Caco-2 (cell line): ENCODE measurements at regions not wholly inside any gene's neighbourhood (a gene's known extent, or its start where the extent isn't known, plus 50 kb on each side); places are given as distances from the start of the nearest gene placed in this dataset.
A peak's percentile ranks its signal among the peaks of the same experiment; 100 is the strongest.

ENCODE experiments used
- BruUV-seq: library from RNA; stranded (reverse); fragments of 400-500 nt; replicated peaks from 2 replicates; lab custom pipeline; 2021; lab: Mats Ljungman, UMichigan
- CTCF ChIA-PET: fragments of 300-600 bp; sonication (Branson Sonifier 250); formaldehyde crosslinking; loops from one replicate; lab custom pipeline; 2022; ENCODE audit warnings: antibody characterized with exemption; lab: Charles Lee
- POLR2A ChIA-PET: fragments of 300-600 bp; sonication (Branson Sonifier 250); formaldehyde crosslinking; loops from one replicate; lab custom pipeline; 2022; ENCODE audit warnings: antibody characterized with exemption; lab: Charles Lee
- DNase-seq, 2 experiments: peaks; one replicate each; pipeline versions ENCODE4 v3.0.0 to v3.0.0-alpha.2; 2020 to 2022
- H3K27me3 ChIP-seq: replicated peaks from 2 replicates; pipeline ENCODE4 v1.6.0; 2011; ENCODE audit warnings: low read length; ENCODE audit not compliant: control insufficient read depth, insufficient read depth
- H3K36me3 ChIP-seq: 2 replicates; pipeline ENCODE4 v1.5.1; 2011; ENCODE audit warnings: low read length; ENCODE audit not compliant: control insufficient read depth, insufficient read depth
- H3K4me1 ChIP-seq: fragments of 250-450 bp; sonication (Bioruptor Pico); 2 replicates; pipeline ENCODE4 v1.5.1; 2020; ENCODE audit warnings: mild to moderate bottlenecking
- H3K4me3 ChIP-seq: 2 replicates; pipeline ENCODE4 v1.5.1; 2011; ENCODE audit warnings: low read depth, mild to moderate bottlenecking, control low read depth, low read length
- H3K9me3 ChIP-seq: fragments of 250-450 bp; sonication (Bioruptor Pico); 2 replicates; pipeline ENCODE4 v1.5.1; 2020; ENCODE audit warnings: mild to moderate bottlenecking, moderate library complexity
- H3K27ac Mint-ChIP-seq: one replicate; pipeline ENCODE4 v1.8.0; 2022; ENCODE audit warnings: mixed read lengths; ENCODE audit not compliant: unreplicated experiment
- H3K27me3 Mint-ChIP-seq: one replicate; pipeline ENCODE4 v1.8.0; 2022; ENCODE audit warnings: mixed read lengths; ENCODE audit not compliant: insufficient read depth, unreplicated experiment
- H3K36me3 Mint-ChIP-seq: one replicate; pipeline ENCODE4 v1.8.0; 2022; ENCODE audit warnings: mild to moderate bottlenecking, mixed read lengths; ENCODE audit not compliant: insufficient read depth, unreplicated experiment
- H3K4me1 Mint-ChIP-seq: one replicate; pipeline ENCODE4 v1.8.0; 2022; ENCODE audit warnings: low read depth, mixed read lengths; ENCODE audit not compliant: unreplicated experiment
- H3K4me3 Mint-ChIP-seq: one replicate; pipeline ENCODE4 v1.8.0; 2022; ENCODE audit warnings: mild to moderate bottlenecking, moderate library complexity, mixed read lengths; ENCODE audit not compliant: unreplicated experiment
- H3K9me3 Mint-ChIP-seq: one replicate; pipeline ENCODE4 v1.8.0; 2022; ENCODE audit warnings: mixed read lengths; ENCODE audit not compliant: unreplicated experiment
- intact Hi-C: fragments of 100-400 bp; cut with micrococcal nuclease; formaldehyde crosslinking; loops from one replicate; pipeline ENCODE4 v1.10.0; 2022; ENCODE audit not compliant: unreplicated experiment
- TF ChIP-seq, protein P1 (sequence below), 2 experiments: fragments of 200-600 bp in 1 of 2; IDR thresholded peaks; 1 replicate in 1 of 2; 2 replicates in 1 of 2; pipeline versions ENCODE4 v1.5.1 to v1.8.0; 2011 to 2022; ENCODE audit warnings: antibody characterized with exemption in 1 of 2, control low read depth in 1 of 2, inconsistent platforms in 1 of 2, low read depth in 1 of 2, low read length in 1 of 2, mild to moderate bottlenecking in 1 of 2, moderate library complexity in 1 of 2; ENCODE audit not compliant: insufficient read depth in 1 of 2, severe bottlenecking in 1 of 2, unreplicated experiment in 1 of 2

DNA sequence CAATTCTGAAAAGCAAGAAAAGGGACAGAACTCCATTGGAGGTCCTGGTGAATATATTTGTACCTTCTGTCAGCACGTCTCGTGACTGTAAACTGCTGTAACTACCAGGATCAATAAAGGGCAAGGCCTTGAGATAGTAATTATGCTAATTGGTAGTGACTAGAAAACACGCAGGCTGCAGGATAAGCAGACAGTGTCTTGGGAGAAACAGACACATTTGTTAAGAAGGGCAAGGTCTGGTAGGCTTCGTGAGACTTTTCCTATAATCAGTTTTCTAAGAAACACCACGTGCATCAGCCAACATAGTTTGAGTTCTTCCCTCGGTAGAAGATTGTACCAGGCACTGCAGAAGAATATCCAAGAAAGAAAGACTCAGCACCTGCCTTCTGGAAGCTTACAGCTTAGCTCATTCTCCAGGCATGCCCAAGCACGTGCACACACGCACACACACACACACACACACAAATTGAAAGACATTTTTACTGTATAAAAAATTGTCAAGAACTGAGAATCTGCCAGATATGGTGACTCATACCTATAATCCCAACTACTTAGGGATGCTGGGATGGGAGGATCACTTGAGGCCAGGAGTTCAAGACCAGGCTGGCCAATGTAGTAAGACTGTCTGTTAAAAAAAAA, 167.0 kb upstream of the SASH1 start:
- no peaks in the 10 kb centered on the region for H3K9me3 Mint-ChIP-seq
- no peaks in the 10 kb centered on the region for H3K9me3 ChIP-seq
- H3K27me3 Mint-ChIP-seq, result no peaks in the 10 kb centered on the region
- no peaks in the 10 kb centered on the region for H3K4me1 Mint-ChIP-seq
- no TSS peak for BruUV-seq
- H3K27ac Mint-ChIP-seq, result no peak overlapping the region
- H3K4me3 ChIP-seq, result no peak overlapping the region
- H3K4me1 ChIP-seq, result no peaks in the 10 kb centered on the region
- TF ChIP-seq, protein P1, sequence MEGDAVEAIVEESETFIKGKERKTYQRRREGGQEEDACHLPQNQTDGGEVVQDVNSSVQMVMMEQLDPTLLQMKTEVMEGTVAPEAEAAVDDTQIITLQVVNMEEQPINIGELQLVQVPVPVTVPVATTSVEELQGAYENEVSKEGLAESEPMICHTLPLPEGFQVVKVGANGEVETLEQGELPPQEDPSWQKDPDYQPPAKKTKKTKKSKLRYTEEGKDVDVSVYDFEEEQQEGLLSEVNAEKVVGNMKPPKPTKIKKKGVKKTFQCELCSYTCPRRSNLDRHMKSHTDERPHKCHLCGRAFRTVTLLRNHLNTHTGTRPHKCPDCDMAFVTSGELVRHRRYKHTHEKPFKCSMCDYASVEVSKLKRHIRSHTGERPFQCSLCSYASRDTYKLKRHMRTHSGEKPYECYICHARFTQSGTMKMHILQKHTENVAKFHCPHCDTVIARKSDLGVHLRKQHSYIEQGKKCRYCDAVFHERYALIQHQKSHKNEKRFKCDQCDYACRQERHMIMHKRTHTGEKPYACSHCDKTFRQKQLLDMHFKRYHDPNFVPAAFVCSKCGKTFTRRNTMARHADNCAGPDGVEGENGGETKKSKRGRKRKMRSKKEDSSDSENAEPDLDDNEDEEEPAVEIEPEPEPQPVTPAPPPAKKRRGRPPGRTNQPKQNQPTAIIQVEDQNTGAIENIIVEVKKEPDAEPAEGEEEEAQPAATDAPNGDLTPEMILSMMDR (IDR thresholded peaks at IDR 0.05; ENCODE audit: insufficient read depth in 1 of 2, low read depth in 1 of 2, low read length in 1 of 2, severe bottlenecking in 1 of 2, unreplicated experiment in 1 of 2), result no peak
- intact Hi-C loops, result no loop called here
- no peak overlapping the region for H3K4me3 Mint-ChIP-seq
- H3K36me3 Mint-ChIP-seq, result peaks cover 5% of the 10 kb centered on the region
- ChIA-PET CTCF (interaction anchor here (1.1 kb wide), 1 partner anchor 8 kb away, joined by 3 read pairs; no protein-coding TSS in a partner anchor), POLR2A (no interaction called here)
- H3K36me3 ChIP-seq, result no peaks in the 10 kb centered on the region
- no peak for DNase-seq
- no peaks in the 10 kb centered on the region for H3K27me3 ChIP-seq

DNA sequence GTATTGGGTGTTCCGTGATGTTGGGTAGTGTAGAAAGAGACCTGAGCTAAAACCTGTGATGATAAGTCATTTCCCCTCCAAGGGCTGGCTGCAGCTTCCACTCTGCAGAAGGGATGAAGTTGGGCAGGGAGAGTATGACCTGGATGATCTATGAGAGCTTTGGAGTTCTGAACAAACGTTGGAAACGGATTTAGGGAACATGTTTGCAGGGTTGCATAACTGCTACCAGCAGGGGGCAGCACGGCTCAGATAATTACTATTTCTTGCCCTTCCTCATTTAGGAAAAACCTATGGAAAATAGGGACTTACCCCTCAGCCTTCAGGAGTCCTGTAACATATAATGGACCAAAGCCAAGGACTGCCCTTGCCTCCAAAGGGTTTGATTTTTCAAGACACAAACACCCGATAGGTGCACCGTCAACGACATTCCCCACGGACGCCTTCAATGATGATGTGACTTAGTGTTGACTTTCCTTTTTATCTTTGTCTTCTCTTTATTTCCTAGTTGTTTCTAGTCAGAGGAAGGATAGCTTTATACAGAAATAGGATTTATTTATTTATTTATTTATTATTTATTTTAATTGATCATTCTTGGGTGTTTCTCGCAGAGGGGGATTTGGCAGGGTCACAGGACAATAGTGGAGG, 164.9 kb upstream of the SASH1 start:
- Histone ChIP-seq H3K27me3 (no peaks in the 10 kb centered on the region), H3K4me3 (no peak overlapping the region), H3K4me1 (no peaks in the 10 kb centered on the region), H3K36me3 (no peaks in the 10 kb centered on the region), H3K9me3 (no peaks in the 10 kb centered on the region)
- Mint-ChIP-seq H3K4me1 (no peaks in the 10 kb centered on the region), H3K27ac (no peak overlapping the region), H3K36me3 (peaks cover 5% of the 10 kb centered on the region), H3K4me3 (no peak overlapping the region), H3K9me3 (no peaks in the 10 kb centered on the region), H3K27me3 (no peaks in the 10 kb centered on the region)
- POLR2A ChIA-PET, result no interaction called here
- CTCF ChIA-PET, result interaction anchor here (0.9 to 1.2 kb wide), 4 partner anchors 73 to 286 kb away, joined by 3 read pairs; no protein-coding TSS in a partner anchor
- intact Hi-C loops, result loop anchor here (1.0 kb wide), 3 partner anchors 74 to 287 kb away; no protein-coding TSS in a partner anchor
- DNase-seq, result peak; percentile 45 to 69
- TF ChIP-seq, protein P1 (IDR thresholded peaks at IDR 0.05; ENCODE audit: insufficient read depth in 1 of 2, low read depth in 1 of 2, low read length in 1 of 2, severe bottlenecking in 1 of 2, unreplicated experiment in 1 of 2), result peak; percentile 64 to 78
- no TSS peak for BruUV-seq

DNA sequence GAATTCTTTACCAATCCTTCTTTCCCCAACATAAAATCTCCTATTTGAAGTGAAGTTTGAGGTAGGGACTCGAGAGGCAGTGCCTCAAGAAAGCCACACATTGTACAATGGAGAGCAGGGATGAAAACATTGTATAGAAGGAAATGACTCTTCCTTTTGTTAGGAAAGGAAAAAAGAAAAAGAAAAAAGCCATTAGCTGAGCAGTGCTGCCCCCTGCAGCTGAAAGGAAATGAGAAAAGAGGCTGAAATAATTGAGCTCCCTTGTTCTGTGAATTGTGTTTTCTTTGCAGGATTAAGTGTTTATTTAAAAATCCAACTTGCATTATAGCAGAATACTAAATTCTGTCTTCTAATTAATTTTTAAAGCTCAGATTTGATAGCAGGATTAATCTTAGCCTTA, 162.9 kb upstream of the SASH1 start:
- no TSS peak for BruUV-seq
- Mint-ChIP-seq H3K27ac (no peak overlapping the region), H3K4me3 (no peak overlapping the region), H3K36me3 (peaks cover 5% of the 10 kb centered on the region), H3K4me1 (no peaks in the 10 kb centered on the region), H3K27me3 (no peaks in the 10 kb centered on the region), H3K9me3 (no peaks in the 10 kb centered on the region)
- no peaks in the 10 kb centered on the region for H3K9me3 ChIP-seq
- ChIA-PET CTCF (interaction anchor here (0.8 to 1.7 kb wide), 6 partner anchors 65 to 673 kb away, joined by 3 to 10 read pairs (median 4); partner anchors contain the start of gene SASH1), POLR2A (no interaction called here)
- no peaks in the 10 kb centered on the region for H3K36me3 ChIP-seq
- no peaks in the 10 kb centered on the region for H3K27me3 ChIP-seq
- TF ChIP-seq, protein P1 (IDR thresholded peaks at IDR 0.05; ENCODE audit: insufficient read depth in 1 of 2, low read depth in 1 of 2, low read length in 1 of 2, severe bottlenecking in 1 of 2, unreplicated experiment in 1 of 2), result peak; percentile 1 to 45
- DNase-seq, result peak in 1 of 2 experiments; percentile 30
- no peak overlapping the region for H3K4me3 ChIP-seq
- H3K4me1 ChIP-seq, result no peaks in the 10 kb centered on the region
- intact Hi-C loops, result loop anchor here (5.0 kb wide), 1 partner anchor 163 kb away; the partner anchor contains the start of gene SASH1
